ENCODE measurements at regions not wholly inside any gene's neighbourhood (a gene's known extent, or its start where the extent isn't known, plus 50 kb on each side); places are given as distances from the start of the nearest gene placed in this dataset.
"Not testable (repeated sequence)": the region's sequence is repeated elsewhere in the genome, so short reads cannot be mapped to it uniquely, and the experiment has no call there.

DNA sequence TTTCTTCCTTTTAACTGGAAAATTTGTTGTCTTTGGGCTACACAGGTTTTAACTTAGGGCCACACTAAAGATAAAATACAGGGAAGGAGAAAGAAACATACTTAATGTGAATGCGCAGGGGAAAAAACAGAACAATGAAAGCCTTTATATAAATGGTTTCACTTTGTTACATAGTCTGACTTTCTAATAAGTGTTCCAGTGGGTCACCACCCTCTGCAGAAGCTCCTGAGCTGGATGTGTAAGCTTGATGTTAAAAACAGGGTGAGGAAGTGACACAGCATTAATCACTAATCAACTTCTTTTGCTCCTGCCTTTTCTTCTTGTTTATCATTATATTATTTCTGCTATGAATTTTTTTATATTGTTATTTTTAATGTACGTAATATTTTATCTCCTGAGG lies 445.6 kb upstream of the CA10 start:
- no peaks in the 10 kb centered on the region for H3K36me3 ChIP-seq (ENCODE audit: control insufficient read depth, insufficient read depth, low read length)
- H3K4me1 ChIP-seq (ENCODE audit: control insufficient read depth, insufficient read depth, low read length, poor library complexity, severe bottlenecking) = no peaks in the 10 kb centered on the region
- no peak overlapping the region for H3K4me3 ChIP-seq (ENCODE audit: low read depth, low read length)
- ATAC-seq (ENCODE audit: low read depth in 2 of 2) (no peak), DNase-seq (no peak)
- Mint-ChIP-seq H3K9me3 (peaks cover 0 to 10% (median 0%) of the 10 kb centered on the region in 7 donors), H3K27me3 (no peaks in the 10 kb centered on the region), H3K36me3 (no peaks in the 10 kb centered on the region), H3K4me1 (no peaks in the 10 kb centered on the region), H3K27ac (no peak overlapping the region), H3K4me3 (no peak overlapping the region)
- no peak overlapping the region for H3K27ac ChIP-seq (ENCODE audit: insufficient read depth, low read length, poor library complexity, severe bottlenecking)
- H3K27me3 ChIP-seq (ENCODE audit: control insufficient read depth, insufficient read depth, low read length) = peaks cover 2% of the 10 kb centered on the region
- no peaks in the 10 kb centered on the region for H3K9me3 ChIP-seq (ENCODE audit: control insufficient read depth in 2 of 2, low read length in 2 of 2)

DNA sequence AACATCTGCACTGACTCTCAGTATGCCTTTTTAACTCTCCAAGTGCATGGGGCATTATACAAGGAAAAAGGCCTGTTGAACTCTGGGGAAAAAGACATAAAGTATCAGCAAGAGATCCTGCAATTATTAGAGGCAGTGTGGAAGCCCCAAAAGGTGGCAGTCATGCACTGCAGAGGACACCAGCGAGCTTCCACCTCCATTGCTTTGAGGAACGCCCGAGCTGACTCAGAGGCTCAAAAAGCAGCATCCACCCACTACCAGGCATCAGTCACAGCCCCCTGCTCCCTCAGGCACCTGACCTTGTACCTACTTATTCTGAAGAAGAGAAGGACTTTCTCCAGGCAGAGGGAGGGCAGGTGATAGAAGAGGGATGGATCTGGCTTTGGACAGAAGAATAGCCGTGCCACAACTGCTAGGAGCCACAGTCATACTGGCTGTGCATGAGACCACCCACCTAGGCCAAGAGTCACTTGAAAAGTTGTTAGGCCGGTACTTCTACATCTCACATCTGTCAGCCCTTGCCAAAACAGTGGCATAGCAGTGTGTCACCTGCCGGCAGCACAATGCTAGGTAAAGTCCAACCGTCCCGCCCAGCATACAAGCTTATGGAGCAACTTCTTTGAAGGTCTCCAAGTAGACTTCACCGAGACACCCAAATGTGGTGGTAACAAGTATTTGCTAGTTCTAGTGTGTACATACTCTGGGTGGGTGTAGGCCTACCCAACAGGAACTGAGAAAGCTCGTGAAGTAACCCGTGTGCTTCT lies 439.1 kb upstream of the CA10 start:
- H3K4me3 ChIP-seq (ENCODE audit: low read depth, low read length); H3K36me3 Mint-ChIP-seq; DNase-seq; H3K36me3 ChIP-seq (ENCODE audit: control insufficient read depth, insufficient read depth, low read length); H3K4me1 ChIP-seq (ENCODE audit: control insufficient read depth, insufficient read depth, low read length, poor library complexity, severe bottlenecking); H3K4me1 Mint-ChIP-seq; H3K27ac Mint-ChIP-seq; H3K27me3 ChIP-seq (ENCODE audit: control insufficient read depth, insufficient read depth, low read length); H3K27ac ChIP-seq (ENCODE audit: insufficient read depth, low read length, poor library complexity, severe bottlenecking); H3K9me3 ChIP-seq (ENCODE audit: control insufficient read depth in 2 of 2, low read length in 2 of 2); ATAC-seq (ENCODE audit: low read depth in 2 of 2); H3K27me3 Mint-ChIP-seq; H3K4me3 Mint-ChIP-seq: not testable (repeated sequence)
- peaks cover 0 to 12% (median 6%) of the 10 kb centered on the region in 7 donors for H3K9me3 Mint-ChIP-seq

DNA sequence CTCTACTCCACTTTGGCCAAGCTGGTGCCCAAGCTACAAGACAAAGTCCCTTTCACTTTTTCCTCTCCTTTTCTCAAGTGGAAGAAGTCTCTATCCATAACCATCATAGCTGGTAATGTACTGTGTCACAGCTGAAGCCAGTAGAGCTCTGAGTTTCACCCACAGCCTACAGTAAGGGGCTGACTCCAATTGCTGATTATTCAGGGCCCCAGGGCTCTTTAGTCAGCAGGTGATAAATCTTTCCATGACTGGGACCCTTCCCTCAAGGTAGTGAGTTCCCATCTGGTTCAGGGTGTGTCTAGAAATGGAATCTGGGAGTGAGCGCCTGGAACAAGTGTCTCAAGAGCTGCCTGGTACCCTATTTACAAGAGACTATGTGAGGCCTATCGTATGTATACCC lies 436.0 kb upstream of the CA10 start:
- Mint-ChIP-seq H3K9me3 (peaks cover 0 to 23% (median 6%) of the 10 kb centered on the region in 7 donors), H3K4me3 (no peak overlapping the region), H3K4me1 (no peaks in the 10 kb centered on the region), H3K36me3 (no peaks in the 10 kb centered on the region), H3K27ac (no peak overlapping the region), H3K27me3 (no peaks in the 10 kb centered on the region)
- Histone ChIP-seq H3K36me3 (ENCODE audit: control insufficient read depth, insufficient read depth, low read length) (no peaks in the 10 kb centered on the region), H3K4me3 (ENCODE audit: low read depth, low read length) (no peak overlapping the region), H3K27me3 (ENCODE audit: control insufficient read depth, insufficient read depth, low read length) (no peaks in the 10 kb centered on the region), H3K9me3 (ENCODE audit: control insufficient read depth in 2 of 2, low read length in 2 of 2) (peaks cover 0 to 5% of the 10 kb centered on the region in 2 experiments), H3K4me1 (ENCODE audit: control insufficient read depth, insufficient read depth, low read length, poor library complexity, severe bottlenecking) (no peaks in the 10 kb centered on the region), H3K27ac (ENCODE audit: insufficient read depth, low read length, poor library complexity, severe bottlenecking) (no peak overlapping the region)
- DNase-seq (no peak), ATAC-seq (ENCODE audit: low read depth in 2 of 2) (no peak)

DNA sequence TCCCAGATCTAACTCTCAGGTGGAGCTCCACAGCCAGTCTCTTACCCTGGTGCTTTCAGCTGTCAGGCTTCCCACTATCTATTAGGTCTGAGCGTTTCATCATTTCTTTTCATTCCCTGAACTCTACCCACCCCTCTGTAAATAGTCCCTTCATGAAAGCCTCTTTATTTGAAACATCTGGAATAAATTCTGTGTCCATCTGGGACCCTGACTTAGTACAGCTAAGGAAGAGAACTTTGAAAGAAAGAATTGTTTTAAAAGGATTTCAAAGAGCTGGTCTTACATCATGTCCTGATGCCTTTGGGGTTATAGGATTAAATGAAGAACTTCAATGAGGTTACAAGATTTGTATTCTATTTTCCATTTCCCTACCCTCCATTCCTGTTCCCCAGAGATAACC lies 388.5 kb upstream of the CA10 start:
- H3K27me3 Mint-ChIP-seq = no peaks in the 10 kb centered on the region
- no peak overlapping the region for H3K4me3 ChIP-seq (ENCODE audit: low read depth, low read length)
- no peaks in the 10 kb centered on the region for H3K27me3 ChIP-seq (ENCODE audit: control insufficient read depth, insufficient read depth, low read length)
- H3K36me3 ChIP-seq (ENCODE audit: control insufficient read depth, insufficient read depth, low read length) = no peaks in the 10 kb centered on the region
- no peak for DNase-seq
- H3K4me3 Mint-ChIP-seq = no peak overlapping the region
- peaks cover 0 to 4% of the 10 kb centered on the region in 2 experiments for H3K9me3 ChIP-seq (ENCODE audit: control insufficient read depth in 2 of 2, low read length in 2 of 2)
- H3K4me1 ChIP-seq (ENCODE audit: control insufficient read depth, insufficient read depth, low read length, poor library complexity, severe bottlenecking) = no peaks in the 10 kb centered on the region
- no peak overlapping the region for H3K27ac Mint-ChIP-seq
- H3K9me3 Mint-ChIP-seq = peaks cover 0 to 19% (median 2%) of the 10 kb centered on the region in 7 donors
- no peaks in the 10 kb centered on the region for H3K4me1 Mint-ChIP-seq
- no peak for ATAC-seq (ENCODE audit: low read depth in 2 of 2)
- no peak overlapping the region for H3K27ac ChIP-seq (ENCODE audit: insufficient read depth, low read length, poor library complexity, severe bottlenecking)
- no peaks in the 10 kb centered on the region for H3K36me3 Mint-ChIP-seq

DNA sequence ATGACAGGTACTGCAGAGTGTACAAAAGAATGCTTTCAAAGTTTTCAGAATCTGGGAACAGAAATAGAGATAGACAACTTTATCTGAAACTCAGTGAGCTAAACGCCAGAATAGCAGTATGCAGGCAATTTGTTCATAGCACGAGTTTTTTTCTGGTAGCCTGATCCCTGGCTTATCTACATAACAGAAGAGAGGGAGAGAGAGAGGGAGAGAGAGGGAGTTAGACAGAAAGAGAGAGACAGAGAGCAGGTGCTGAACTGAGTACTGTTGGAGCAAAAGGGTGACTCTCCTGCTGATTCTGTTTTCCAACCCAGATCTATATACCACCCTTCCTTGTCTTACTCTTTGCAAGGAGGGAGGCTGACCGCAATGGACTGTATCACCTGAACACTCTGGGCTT lies 388.0 kb upstream of the CA10 start:
- Mint-ChIP-seq H3K27ac (no peak overlapping the region), H3K36me3 (no peaks in the 10 kb centered on the region), H3K27me3 (no peaks in the 10 kb centered on the region), H3K9me3 (peaks cover 0 to 16% (median 2%) of the 10 kb centered on the region in 7 donors), H3K4me3 (no peak overlapping the region), H3K4me1 (no peaks in the 10 kb centered on the region)
- Histone ChIP-seq H3K4me3 (ENCODE audit: low read depth, low read length) (no peak overlapping the region), H3K9me3 (ENCODE audit: control insufficient read depth in 2 of 2, low read length in 2 of 2) (peaks cover 0 to 4% of the 10 kb centered on the region in 2 experiments), H3K4me1 (ENCODE audit: control insufficient read depth, insufficient read depth, low read length, poor library complexity, severe bottlenecking) (no peaks in the 10 kb centered on the region), H3K36me3 (ENCODE audit: control insufficient read depth, insufficient read depth, low read length) (no peaks in the 10 kb centered on the region), H3K27me3 (ENCODE audit: control insufficient read depth, insufficient read depth, low read length) (no peaks in the 10 kb centered on the region), H3K27ac (ENCODE audit: insufficient read depth, low read length, poor library complexity, severe bottlenecking) (no peak overlapping the region)
- DNase-seq (no peak), ATAC-seq (ENCODE audit: low read depth in 2 of 2) (no peak)

DNA sequence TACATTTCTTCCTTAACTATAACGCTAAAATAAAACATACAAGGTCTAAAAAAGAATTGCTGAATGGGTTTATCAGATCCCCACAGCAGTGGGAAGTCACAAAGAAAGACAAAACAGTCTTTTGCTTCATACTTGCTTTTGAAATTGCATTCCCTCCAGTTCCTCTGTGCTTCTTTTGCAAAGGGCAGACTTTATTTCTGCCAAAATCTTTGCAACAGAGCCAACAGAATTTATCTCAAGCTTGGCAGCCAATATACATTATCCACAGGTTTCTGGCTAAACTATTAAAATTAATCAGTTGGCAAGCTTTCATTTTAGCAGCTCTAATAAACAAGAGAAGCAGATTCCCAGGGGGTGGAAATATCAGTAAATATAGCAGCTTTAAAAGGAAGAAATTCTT lies 378.9 kb upstream of the CA10 start:
- Mint-ChIP-seq H3K27me3 (no peaks in the 10 kb centered on the region), H3K36me3 (no peaks in the 10 kb centered on the region), H3K9me3 (peaks cover 0 to 3% (median 2%) of the 10 kb centered on the region in 7 donors), H3K27ac (no peak overlapping the region), H3K4me1 (no peaks in the 10 kb centered on the region), H3K4me3 (no peak overlapping the region)
- H3K27me3 ChIP-seq (ENCODE audit: control insufficient read depth, insufficient read depth, low read length) = no peaks in the 10 kb centered on the region
- no peaks in the 10 kb centered on the region for H3K36me3 ChIP-seq (ENCODE audit: control insufficient read depth, insufficient read depth, low read length)
- ATAC-seq (ENCODE audit: low read depth in 2 of 2) = no peak
- H3K27ac ChIP-seq (ENCODE audit: insufficient read depth, low read length, poor library complexity, severe bottlenecking) = no peak overlapping the region
- DNase-seq = no peak
- H3K4me1 ChIP-seq (ENCODE audit: control insufficient read depth, insufficient read depth, low read length, poor library complexity, severe bottlenecking) = no peaks in the 10 kb centered on the region
- H3K9me3 ChIP-seq (ENCODE audit: control insufficient read depth in 2 of 2, low read length in 2 of 2) = no peaks in the 10 kb centered on the region
- no peak overlapping the region for H3K4me3 ChIP-seq (ENCODE audit: low read depth, low read length)

DNA sequence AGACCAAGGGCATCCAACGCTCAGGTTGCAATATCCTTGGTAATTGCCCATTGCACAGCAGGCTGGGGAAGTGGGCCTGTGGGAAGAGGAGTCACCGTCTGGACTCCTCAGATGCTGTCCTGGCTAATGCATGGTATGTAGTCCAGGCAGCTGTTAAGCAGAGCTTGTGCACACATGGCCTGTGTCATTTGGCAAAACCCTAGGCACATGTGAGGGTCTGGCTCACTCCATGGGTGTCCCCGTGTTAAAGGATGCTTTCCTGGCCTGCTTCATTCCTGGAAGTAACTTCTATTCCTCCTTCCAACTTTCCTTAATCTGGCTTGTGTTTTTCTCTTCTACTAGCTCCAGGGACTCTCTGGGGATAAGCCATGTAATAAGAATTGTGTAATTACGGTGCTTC lies 378.0 kb upstream of the CA10 start:
- peaks cover 0 to 3% (median 2%) of the 10 kb centered on the region in 7 donors for H3K9me3 Mint-ChIP-seq
- ATAC-seq (ENCODE audit: low read depth in 2 of 2) = no peak
- H3K36me3 ChIP-seq (ENCODE audit: control insufficient read depth, insufficient read depth, low read length) = no peaks in the 10 kb centered on the region
- no peaks in the 10 kb centered on the region for H3K4me1 ChIP-seq (ENCODE audit: control insufficient read depth, insufficient read depth, low read length, poor library complexity, severe bottlenecking)
- no peaks in the 10 kb centered on the region for H3K27me3 ChIP-seq (ENCODE audit: control insufficient read depth, insufficient read depth, low read length)
- H3K27ac Mint-ChIP-seq = no peak overlapping the region
- H3K4me1 Mint-ChIP-seq = no peaks in the 10 kb centered on the region
- no peak for DNase-seq
- no peaks in the 10 kb centered on the region for H3K9me3 ChIP-seq (ENCODE audit: control insufficient read depth in 2 of 2, low read length in 2 of 2)
- no peaks in the 10 kb centered on the region for H3K27me3 Mint-ChIP-seq
- no peaks in the 10 kb centered on the region for H3K36me3 Mint-ChIP-seq
- H3K4me3 Mint-ChIP-seq = no peak overlapping the region
- no peak overlapping the region for H3K27ac ChIP-seq (ENCODE audit: insufficient read depth, low read length, poor library complexity, severe bottlenecking)
- H3K4me3 ChIP-seq (ENCODE audit: low read depth, low read length) = no peak overlapping the region

DNA sequence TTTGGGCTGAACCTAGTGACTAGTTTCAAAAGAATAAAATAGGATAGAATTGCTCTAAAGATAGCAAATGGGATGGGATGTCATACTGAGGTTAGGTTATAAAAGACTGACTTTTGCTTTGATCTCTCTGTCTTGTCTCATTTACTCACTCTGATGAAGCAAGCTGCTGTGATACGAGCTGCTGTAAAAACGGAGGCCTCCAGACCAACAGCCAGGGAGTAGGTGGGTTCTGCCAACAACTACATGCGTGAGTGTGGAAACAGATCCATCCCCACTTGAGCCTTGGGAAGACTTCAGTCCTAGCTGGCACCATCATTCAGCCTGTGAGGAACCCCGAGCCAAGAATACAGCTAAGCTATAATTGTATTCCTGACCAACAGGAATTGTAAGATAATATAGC lies 373.9 kb upstream of the CA10 start:
- no peak for DNase-seq
- Mint-ChIP-seq H3K36me3 (no peaks in the 10 kb centered on the region), H3K4me3 (no peak overlapping the region), H3K4me1 (no peaks in the 10 kb centered on the region), H3K27ac (no peak overlapping the region), H3K9me3 (peaks cover 0 to 5% (median 1%) of the 10 kb centered on the region in 7 donors), H3K27me3 (no peaks in the 10 kb centered on the region)
- Histone ChIP-seq H3K36me3 (ENCODE audit: control insufficient read depth, insufficient read depth, low read length) (no peaks in the 10 kb centered on the region), H3K4me1 (ENCODE audit: control insufficient read depth, insufficient read depth, low read length, poor library complexity, severe bottlenecking) (no peaks in the 10 kb centered on the region), H3K27me3 (ENCODE audit: control insufficient read depth, insufficient read depth, low read length) (no peaks in the 10 kb centered on the region), H3K27ac (ENCODE audit: insufficient read depth, low read length, poor library complexity, severe bottlenecking) (no peak overlapping the region), H3K4me3 (ENCODE audit: low read depth, low read length) (no peak overlapping the region), H3K9me3 (ENCODE audit: control insufficient read depth in 2 of 2, low read length in 2 of 2) (no peaks in the 10 kb centered on the region)
- ATAC-seq (ENCODE audit: low read depth in 2 of 2) = no peak

Measured in CD4-positive, CD25-positive, alpha-beta regulatory T cell (primary cell).